ENCODE measurements at regions not wholly inside any gene's neighbourhood (a gene's known extent, or its start where the extent isn't known, plus 50 kb on each side); places are given as distances from the start of the nearest gene placed in this dataset.
A peak's percentile ranks its signal among the peaks of the same experiment; 100 is the strongest.

GRCh38 chr6:168208854-168209253 lies 110.7 kb downstream of the DACT2 start:
- peaks cover 0 to 2% (median 0%) of the 10 kb centered on the region in 3 donors for H3K4me1 Mint-ChIP-seq
- no peaks in the 10 kb centered on the region for H3K27me3 Mint-ChIP-seq
- peaks cover 2 to 10% (median 10%) of the 10 kb centered on the region in 3 donors for H3K9me3 Mint-ChIP-seq
- H3K36me3 Mint-ChIP-seq: no peaks in the 10 kb centered on the region
- no peak overlapping the region for H3K27ac Mint-ChIP-seq
- H3K4me3 Mint-ChIP-seq: peak overlapping the region in 1 of 4 donors; percentile 37

DNA sequence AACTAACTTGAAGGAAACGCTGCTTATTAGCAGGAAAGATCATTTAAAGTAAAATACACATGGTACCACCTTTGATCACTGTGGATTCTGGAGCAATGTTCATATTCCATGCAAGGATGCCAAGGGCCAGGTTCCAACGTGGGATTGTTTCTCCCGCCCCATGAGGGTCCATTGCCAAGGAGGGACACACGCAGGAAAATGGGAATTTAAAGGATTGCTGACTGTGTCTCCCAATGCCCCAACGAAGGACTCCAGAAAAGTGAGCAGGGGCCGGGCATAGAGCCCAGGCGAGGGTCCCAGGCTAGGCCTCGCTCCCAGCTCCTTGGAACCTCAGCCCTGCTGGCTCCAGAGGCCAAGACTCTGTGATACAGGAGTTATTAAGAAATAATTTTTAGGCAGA lies 111.2 kb downstream of the DACT2 start:
- H3K27me3 Mint-ChIP-seq: no peaks in the 10 kb centered on the region
- H3K4me1 Mint-ChIP-seq: peaks cover 0 to 2% (median 0%) of the 10 kb centered on the region in 3 donors
- no peak overlapping the region for H3K4me3 Mint-ChIP-seq
- H3K9me3 Mint-ChIP-seq: peaks cover 2 to 15% (median 13%) of the 10 kb centered on the region in 3 donors
- H3K27ac Mint-ChIP-seq: no peak overlapping the region
- H3K36me3 Mint-ChIP-seq: no peaks in the 10 kb centered on the region

- Mint-ChIP-seq H3K4me3 (no peak overlapping the region), H3K4me1 (peaks cover 0 to 2% (median 0%) of the 10 kb centered on the region in 3 donors), H3K27me3 (no peaks in the 10 kb centered on the region), H3K9me3 (peaks cover 2 to 15% (median 13%) of the 10 kb centered on the region in 3 donors), H3K36me3 (no peaks in the 10 kb centered on the region), H3K27ac (no peak overlapping the region)
Measured at GRCh38 chr6:168207421-168208175, 112.0 kb downstream of the DACT2 start.

- no peaks in the 10 kb centered on the region for H3K27me3 Mint-ChIP-seq
- no peak overlapping the region for H3K4me3 Mint-ChIP-seq
- H3K4me1 Mint-ChIP-seq: peaks cover 0 to 2% (median 0%) of the 10 kb centered on the region in 3 donors
- H3K27ac Mint-ChIP-seq: no peak overlapping the region
- H3K36me3 Mint-ChIP-seq: no peaks in the 10 kb centered on the region
- peaks cover 2 to 15% (median 13%) of the 10 kb centered on the region in 3 donors for H3K9me3 Mint-ChIP-seq
Measured at GRCh38 chr6:168206661-168207274, 112.8 kb downstream of the DACT2 start.

GRCh38 chr6:168206186-168206585 lies 113.4 kb downstream of the DACT2 start:
- Mint-ChIP-seq H3K27ac (no peak overlapping the region), H3K4me3 (no peak overlapping the region), H3K36me3 (no peaks in the 10 kb centered on the region), H3K4me1 (peaks cover 0 to 2% (median 0%) of the 10 kb centered on the region in 3 donors), H3K27me3 (no peaks in the 10 kb centered on the region), H3K9me3 (peaks cover 2 to 15% (median 13%) of the 10 kb centered on the region in 3 donors)

GRCh38 chr6:168201799-168202198 lies 117.8 kb downstream of the DACT2 start:
- Mint-ChIP-seq H3K27me3 (no peaks in the 10 kb centered on the region), H3K9me3 (peaks cover 1 to 12% (median 8%) of the 10 kb centered on the region in 3 donors), H3K4me1 (no peaks in the 10 kb centered on the region), H3K36me3 (no peaks in the 10 kb centered on the region), H3K4me3 (no peak overlapping the region), H3K27ac (no peak overlapping the region)

DNA sequence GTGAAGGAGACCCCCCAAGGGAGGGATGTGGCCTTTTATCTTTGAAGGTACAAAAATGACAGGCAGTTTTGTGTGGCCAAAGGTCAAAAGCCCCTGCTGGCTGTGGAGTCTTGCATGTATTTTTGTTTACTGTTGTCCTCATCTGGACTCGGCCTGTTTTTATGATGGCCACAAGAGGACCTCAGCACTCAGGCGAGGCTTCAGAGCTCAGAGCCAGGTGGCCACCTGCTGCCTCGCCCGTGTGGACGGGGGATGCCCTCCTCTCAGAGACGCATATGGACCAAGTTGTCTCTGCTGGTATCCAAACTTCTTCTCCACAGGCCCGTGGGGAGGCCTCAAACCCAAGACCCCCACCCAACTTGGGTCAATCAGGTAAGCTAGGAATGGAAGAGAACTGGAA lies 118.2 kb downstream of the DACT2 start:
- no peaks in the 10 kb centered on the region for H3K4me1 Mint-ChIP-seq
- H3K9me3 Mint-ChIP-seq: peaks cover 2 to 12% (median 8%) of the 10 kb centered on the region in 3 donors
- peaks cover 1% of the 10 kb centered on the region for H3K27me3 Mint-ChIP-seq
- H3K27ac Mint-ChIP-seq: no peak overlapping the region
- H3K4me3 Mint-ChIP-seq: no peak overlapping the region
- no peaks in the 10 kb centered on the region for H3K36me3 Mint-ChIP-seq

DNA sequence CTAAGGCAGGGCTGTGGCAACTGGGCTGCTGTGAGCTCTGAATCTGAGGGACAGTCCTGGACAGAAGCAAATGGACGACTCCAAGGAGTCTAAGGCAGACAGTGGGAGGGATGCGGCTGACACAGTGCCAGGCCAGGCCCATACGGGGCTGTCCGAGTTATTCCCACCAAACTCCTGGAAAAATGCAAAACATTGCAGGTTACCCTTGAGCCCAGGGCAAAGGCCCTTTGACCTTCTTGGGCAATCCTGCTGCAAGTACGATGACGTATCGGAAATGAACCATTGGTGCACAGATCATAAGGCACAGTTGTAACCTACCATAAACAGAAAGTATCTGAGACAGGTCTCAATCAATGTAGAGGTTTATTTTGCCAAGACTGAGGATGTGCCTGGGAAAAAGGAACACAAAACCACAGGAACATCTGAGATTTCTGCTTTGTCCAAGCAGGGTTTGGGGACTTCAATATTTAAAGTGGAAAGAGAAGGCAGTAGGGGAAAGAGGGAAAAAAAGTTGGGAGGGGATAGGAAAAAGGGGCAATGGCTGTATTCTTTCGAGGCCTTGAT lies 118.9 kb downstream of the DACT2 start:
- H3K4me3 Mint-ChIP-seq: no peak overlapping the region
- H3K27ac Mint-ChIP-seq: no peak overlapping the region
- peaks cover 1% of the 10 kb centered on the region for H3K27me3 Mint-ChIP-seq
- H3K4me1 Mint-ChIP-seq: no peaks in the 10 kb centered on the region
- peaks cover 2 to 12% (median 8%) of the 10 kb centered on the region in 3 donors for H3K9me3 Mint-ChIP-seq
- no peaks in the 10 kb centered on the region for H3K36me3 Mint-ChIP-seq

GRCh38 chr6:168198302-168199180 lies 119.5 kb upstream of the FRMD1 start:
- Mint-ChIP-seq H3K4me1 (no peaks in the 10 kb centered on the region), H3K4me3 (no peak overlapping the region), H3K36me3 (no peaks in the 10 kb centered on the region)

GRCh38 chr6:168197636-168198301 lies 118.8 kb upstream of the FRMD1 start:
- Mint-ChIP-seq H3K9me3 (peaks cover 0 to 4% (median 0%) of the 10 kb centered on the region in 3 donors), H3K4me3 (no peak overlapping the region), H3K36me3 (no peaks in the 10 kb centered on the region), H3K27ac (no peak overlapping the region), H3K4me1 (no peaks in the 10 kb centered on the region), H3K27me3 (peaks cover 1% of the 10 kb centered on the region)

More at GRCh38 chr6:168198302-168199180, 119.5 kb upstream of the FRMD1 start:
- peaks cover 1 to 4% (median 2%) of the 10 kb centered on the region in 3 donors for H3K9me3 Mint-ChIP-seq
- H3K27ac Mint-ChIP-seq: no peak overlapping the region
- peaks cover 1% of the 10 kb centered on the region for H3K27me3 Mint-ChIP-seq

GRCh38 chr6:168196881-168197635 lies 118.0 kb upstream of the FRMD1 start:
- H3K27me3 Mint-ChIP-seq: peaks cover 1% of the 10 kb centered on the region
- no peaks in the 10 kb centered on the region for H3K4me1 Mint-ChIP-seq
- no peaks in the 10 kb centered on the region for H3K36me3 Mint-ChIP-seq
- no peak overlapping the region for H3K4me3 Mint-ChIP-seq
- no peak overlapping the region for H3K27ac Mint-ChIP-seq
- H3K9me3 Mint-ChIP-seq: peaks cover 0 to 4% (median 0%) of the 10 kb centered on the region in 3 donors

GRCh38 chr6:168196385-168196860 lies 117.4 kb upstream of the FRMD1 start:
- Mint-ChIP-seq H3K27me3 (peaks cover 1% of the 10 kb centered on the region), H3K27ac (no peak overlapping the region), H3K9me3 (peaks cover 0 to 4% (median 0%) of the 10 kb centered on the region in 3 donors)

DNA sequence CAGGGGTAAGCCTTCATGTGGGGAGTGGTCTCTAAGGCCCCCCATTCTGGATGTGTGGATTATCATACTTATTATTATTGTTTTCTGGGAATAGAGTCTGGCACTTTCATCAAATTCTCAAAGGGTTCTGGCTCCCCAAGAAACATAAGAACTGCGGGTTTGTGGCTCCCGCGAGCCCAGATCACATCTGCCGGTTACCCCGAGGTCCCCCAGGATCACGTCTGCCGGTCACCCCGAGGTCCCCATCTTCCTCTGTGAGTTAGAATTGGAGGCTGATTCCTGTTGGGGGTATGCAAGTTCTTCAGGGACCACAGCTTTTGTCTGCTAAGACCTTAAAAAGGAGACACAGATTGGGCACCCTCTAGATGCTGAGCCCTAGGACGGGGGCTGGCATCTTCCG lies 116.7 kb upstream of the FRMD1 start:
- peaks cover 0 to 4% (median 0%) of the 10 kb centered on the region in 3 donors for H3K9me3 Mint-ChIP-seq
- H3K36me3 Mint-ChIP-seq: no peaks in the 10 kb centered on the region
- H3K4me3 Mint-ChIP-seq: no peak overlapping the region
- H3K4me1 Mint-ChIP-seq: no peaks in the 10 kb centered on the region
- H3K27ac Mint-ChIP-seq: no peak overlapping the region
- H3K27me3 Mint-ChIP-seq: peaks cover 1% of the 10 kb centered on the region

More at GRCh38 chr6:168196385-168196860, 117.4 kb upstream of the FRMD1 start:
- H3K4me1 Mint-ChIP-seq: no peaks in the 10 kb centered on the region
- no peak overlapping the region for H3K4me3 Mint-ChIP-seq
- H3K36me3 Mint-ChIP-seq: no peaks in the 10 kb centered on the region
